Stimulated activated CD4-positive, alpha-beta T cell treated with anti-CD3 and anti-CD28 coated beads, Interleukin-1b, Interleukin-23, amount 100 ng/mL, for 1 hour (primary cell): ENCODE measurements at regions not wholly inside any gene's neighbourhood (a gene's known extent, or its start where the extent isn't known, plus 50 kb on each side); places are given as distances from the start of the nearest gene placed in this dataset.
"Not testable (repeated sequence)": the region's sequence is repeated elsewhere in the genome, so short reads cannot be mapped to it uniquely, and the experiment has no call there.

ENCODE experiments used
- DNase-seq, 2 donors: peaks; one replicate each; pipeline ENCODE4 v3.0.0-alpha.2; 2020; ENCODE audit warnings: low read depth in 2 of 2

GRCh38 chrX:10676235-10676957 is 56.0 kb upstream of the MID1 start:
- no peak for DNase-seq

- no peak for DNase-seq
These were observed 57.1 kb upstream of the MID1 start for GRCh38 chrX:10677490-10677889.

- no peak for DNase-seq
These were observed 59.0 kb upstream of the MID1 start for GRCh38 chrX:10679387-10679786.

GRCh38 chrX:10681167-10681566 is 60.8 kb upstream of the MID1 start:
- no peak for DNase-seq

GRCh38 chrX:10683631-10684030 is 63.2 kb upstream of the MID1 start:
- not testable (repeated sequence) for DNase-seq

GRCh38 chrX:10685923-10686595 is 65.7 kb upstream of the MID1 start:
- no peak for DNase-seq

GRCh38 chrX:10691751-10692150 is 71.4 kb upstream of the MID1 start:
- not testable (repeated sequence) for DNase-seq

GRCh38 chrX:10697616-10698317 is 77.4 kb upstream of the MID1 start:
- DNase-seq, result no peak

GRCh38 chrX:10698318-10698640 is 77.9 kb upstream of the MID1 start:
- no peak for DNase-seq

- DNase-seq, result no peak
These were observed 81.6 kb upstream of the MID1 start for GRCh38 chrX:10702031-10702430.

- DNase-seq, result not testable (repeated sequence)
These were observed 86.0 kb upstream of the MID1 start for GRCh38 chrX:10706342-10706741.

- no peak for DNase-seq
These were observed 87.4 kb upstream of the MID1 start for GRCh38 chrX:10707773-10708172.

- DNase-seq, result no peak
These were observed 88.9 kb upstream of the MID1 start for GRCh38 chrX:10709276-10709675.

GRCh38 chrX:10714531-10714930 is 94.1 kb upstream of the MID1 start:
- no peak for DNase-seq

- DNase-seq, result peak in 1 of 2 donors; percentile 5
These were observed 102.5 kb upstream of the MID1 start for GRCh38 chrX:10722851-10723250.

- DNase-seq, result no peak
These were observed 104.7 kb upstream of the MID1 start for GRCh38 chrX:10725071-10725470.

GRCh38 chrX:10726647-10727046 is 106.3 kb upstream of the MID1 start:
- no peak for DNase-seq

GRCh38 chrX:10728806-10729389 is 108.5 kb upstream of the MID1 start:
- no peak for DNase-seq

GRCh38 chrX:10739426-10739825 is 119.0 kb upstream of the MID1 start:
- DNase-seq, result no peak

- DNase-seq, result no peak
These were observed 120.6 kb upstream of the MID1 start for GRCh38 chrX:10741003-10741402.

- DNase-seq, result no peak
These were observed 121.2 kb upstream of the MID1 start for GRCh38 chrX:10741550-10741949.

GRCh38 chrX:10743476-10743875 is 123.1 kb upstream of the MID1 start:
- DNase-seq, result no peak

- DNase-seq, result no peak
These were observed 123.6 kb upstream of the MID1 start for GRCh38 chrX:10744007-10744406.
